ENCODE measurements at regions not wholly inside any gene's neighbourhood (a gene's known extent, or its start where the extent isn't known, plus 50 kb on each side); places are given as distances from the start of the nearest gene placed in this dataset.

DNA sequence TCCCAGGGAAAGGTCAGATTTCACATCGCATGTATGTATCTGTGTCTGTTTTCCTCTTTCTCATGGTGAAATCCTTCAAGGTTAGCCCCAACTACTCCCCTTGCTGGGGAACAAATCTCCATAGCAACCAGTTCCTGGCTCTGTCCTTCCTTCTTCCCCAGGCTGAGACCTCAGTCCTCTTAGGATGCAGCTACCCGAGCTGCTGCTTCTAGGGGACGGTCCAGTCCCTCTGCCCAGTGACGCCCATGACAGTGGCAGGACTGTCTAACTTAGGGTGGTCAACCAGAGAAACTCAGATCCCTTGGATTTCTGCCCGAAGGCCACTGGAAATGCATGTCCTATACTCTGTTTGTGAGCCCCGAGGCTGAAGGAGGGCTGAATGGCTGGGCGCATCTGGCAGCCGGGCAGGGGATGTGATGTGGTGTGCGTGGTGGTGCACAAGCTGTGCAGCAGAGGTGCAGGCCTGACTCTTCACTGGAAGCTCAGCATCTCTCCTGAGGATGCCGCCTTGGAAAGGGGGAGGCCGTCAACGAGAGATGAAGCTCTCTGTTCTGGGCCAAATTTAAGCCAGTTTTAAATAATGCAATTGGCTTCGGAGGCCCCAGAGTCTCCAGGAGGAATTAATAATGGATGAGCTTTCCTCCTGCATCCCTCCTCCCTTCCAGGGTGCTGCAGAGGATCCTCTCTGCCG is 118.7 kb upstream of the B3GAT1 start:
- Histone ChIP-seq H4K5ac (ENCODE audit: insufficient read length, low read depth, low read length) (no peak overlapping the region), H2BK120ac (ENCODE audit: low read depth, low read length, poor library complexity, severe bottlenecking) (no peak overlapping the region), H3K27ac (ENCODE audit: insufficient read length, low read depth, low read length) (no peak overlapping the region), H3K4me1 (ENCODE audit: insufficient read depth, low read length) (no peaks in the 10 kb centered on the region), H3T11ph (ENCODE audit: low read length) (no peak overlapping the region), H3K14ac (ENCODE audit: insufficient read depth, low read length) (0 out of 2 replicates have a peak overlapping the region, but pooled peaks have one; percentile 37), H2AK5ac (ENCODE audit: insufficient read length, low read length) (no peak overlapping the region), H4K20me1 (ENCODE audit: control insufficient read depth, insufficient read depth, insufficient read length) (no peaks in the 10 kb centered on the region), H3K9me3 (ENCODE audit: control insufficient read depth, low read depth, low read length) (no peaks in the 10 kb centered on the region), H3K4ac (ENCODE audit: low read depth, low read length) (no peak overlapping the region), H3K18ac (ENCODE audit: insufficient read length, low read depth, low read length) (no peak overlapping the region), H3K56ac (ENCODE audit: insufficient read length, low read depth, low read length) (no peak overlapping the region), H3K23ac (ENCODE audit: insufficient read length, low read depth, low read length) (no peak overlapping the region), H3K79me1 (ENCODE audit: insufficient read depth, low read depth, low read length, poor library complexity, severe bottlenecking) (no peaks in the 10 kb centered on the region), H2BK20ac (ENCODE audit: low read depth, low read length, poor library complexity, severe bottlenecking) (no peak overlapping the region), H3K27me3 (ENCODE audit: insufficient read depth, low read length) (no peaks in the 10 kb centered on the region), H4K91ac (ENCODE audit: insufficient read length, low read depth, low read length) (no peak overlapping the region), H2BK12ac (ENCODE audit: insufficient read length, low read depth, low read length) (no peak overlapping the region), H3K23me2 (ENCODE audit: insufficient read length, low read depth, low read length, poor library complexity, severe bottlenecking) (no peaks in the 10 kb centered on the region), H2BK15ac (ENCODE audit: low read depth, low read length) (no peak overlapping the region), H4K8ac (replicated peaks; ENCODE audit: insufficient read length, low read depth, low read length) (no peak overlapping the region), H3K4me2 (ENCODE audit: insufficient read depth, insufficient read length, low read length) (no peak overlapping the region), H3K79me2 (ENCODE audit: insufficient read depth, low read length) (no peaks in the 10 kb centered on the region), H2BK5ac (ENCODE audit: insufficient read length, low read length) (no peak overlapping the region), H3K9ac (ENCODE audit: extremely low read depth, insufficient read length, low read length) (no peak overlapping the region), H2AFZ (ENCODE audit: low read length) (no peak overlapping the region)
- Mint-ChIP-seq H3K4me1 (peaks cover 17 to 29% of the 10 kb centered on the region in 2 experiments), H3K27me3 (ENCODE audit: low read depth) (peaks cover 3% of the 10 kb centered on the region), H3K4me3 (no peak overlapping the region; a peak in 1 of 5 replicates), H3K9me3 (no peaks in the 10 kb centered on the region), H3K27ac (no peak overlapping the region; a peak in 1 of 7 replicates), H3K36me3 (ENCODE audit: insufficient read depth in 1 of 3, low read depth in 3 of 3) (no peaks in the 10 kb centered on the region)
- TF ChIP-seq, protein P1, sequence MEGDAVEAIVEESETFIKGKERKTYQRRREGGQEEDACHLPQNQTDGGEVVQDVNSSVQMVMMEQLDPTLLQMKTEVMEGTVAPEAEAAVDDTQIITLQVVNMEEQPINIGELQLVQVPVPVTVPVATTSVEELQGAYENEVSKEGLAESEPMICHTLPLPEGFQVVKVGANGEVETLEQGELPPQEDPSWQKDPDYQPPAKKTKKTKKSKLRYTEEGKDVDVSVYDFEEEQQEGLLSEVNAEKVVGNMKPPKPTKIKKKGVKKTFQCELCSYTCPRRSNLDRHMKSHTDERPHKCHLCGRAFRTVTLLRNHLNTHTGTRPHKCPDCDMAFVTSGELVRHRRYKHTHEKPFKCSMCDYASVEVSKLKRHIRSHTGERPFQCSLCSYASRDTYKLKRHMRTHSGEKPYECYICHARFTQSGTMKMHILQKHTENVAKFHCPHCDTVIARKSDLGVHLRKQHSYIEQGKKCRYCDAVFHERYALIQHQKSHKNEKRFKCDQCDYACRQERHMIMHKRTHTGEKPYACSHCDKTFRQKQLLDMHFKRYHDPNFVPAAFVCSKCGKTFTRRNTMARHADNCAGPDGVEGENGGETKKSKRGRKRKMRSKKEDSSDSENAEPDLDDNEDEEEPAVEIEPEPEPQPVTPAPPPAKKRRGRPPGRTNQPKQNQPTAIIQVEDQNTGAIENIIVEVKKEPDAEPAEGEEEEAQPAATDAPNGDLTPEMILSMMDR (conservative IDR thresholded peaks at IDR 0.05) = no peak
- peak; percentile 18 for DNase-seq
- WGBS (ENCODE audit: extremely low coverage, insufficient read length, low lambda C conversion rate) = no CpG with 5 or more reads among the region's 14 CpGs
